Neural progenitor cell (in vitro differentiated cells): ENCODE measurements at regions not wholly inside any gene's neighbourhood (a gene's known extent, or its start where the extent isn't known, plus 50 kb on each side); places are given as distances from the start of the nearest gene placed in this dataset.

Experiments
- DNase-seq: peaks from one replicate; pipeline ENCODE4 v3.0.0-alpha.2; 2016; ENCODE audit warnings: low spot score
- H2AFZ ChIP-seq: fragments of 200-600 bp; sonication (generic); replicated peaks from 2 replicates; pipeline ENCODE4 v1.6.1; 2016; ENCODE audit warnings: antibody characterized with exemption
- H3F3A ChIP-seq: fragments of 200-600 bp; sonication (generic); 2 replicates; pipeline ENCODE4 v1.6.1; 2016; ENCODE audit warnings: antibody characterized with exemption, low read depth
- H3K27ac ChIP-seq: fragments of 200-600 bp; sonication (generic); 2 replicates; pipeline ENCODE4 v1.5.1; 2016; ENCODE audit warnings: mild to moderate bottlenecking
- H3K27me3 ChIP-seq: fragments of 200-600 bp; sonication (generic); 2 replicates; pipeline ENCODE4 v1.6.1; 2016; ENCODE audit warnings: mild to moderate bottlenecking, moderate library complexity
- H3K36me3 ChIP-seq: fragments of 200-600 bp; sonication (generic); 2 replicates; pipeline ENCODE4 v1.5.1; 2016
- H3K4me1 ChIP-seq: fragments of 200-600 bp; sonication (generic); 2 replicates; pipeline ENCODE4 v1.6.1; 2016; ENCODE audit warnings: mixed run types
- H3K4me2 ChIP-seq: fragments of 200-600 bp; sonication (generic); 2 replicates; pipeline ENCODE4 v1.6.1; 2016
- H3K4me3 ChIP-seq: fragments of 200-600 bp; sonication (generic); 2 replicates; pipeline ENCODE4 v1.5.1; 2016
- H3K79me2 ChIP-seq: fragments of 200-600 bp; sonication (generic); 2 replicates; pipeline ENCODE4 v1.6.1; 2016; ENCODE audit warnings: low read depth
- H3K9ac ChIP-seq: fragments of 200-600 bp; sonication (generic); 2 replicates; pipeline ENCODE4 v1.6.1; 2016
- H3K9me3 ChIP-seq: fragments of 200-600 bp; sonication (generic); 2 replicates; pipeline ENCODE4 v1.5.1; 2016; ENCODE audit warnings: low read depth
- H4K20me1 ChIP-seq: fragments of 200-600 bp; sonication (generic); 2 replicates; pipeline ENCODE4 v1.6.1; 2016; ENCODE audit warnings: low read depth
- H3K27ac Mint-ChIP-seq: 3 replicates; pipeline ENCODE4 v1.8.0; 2021; ENCODE audit warnings: mixed read lengths
- H3K27me3 Mint-ChIP-seq: 2 replicates; pipeline ENCODE4 v1.8.0; 2022; ENCODE audit warnings: low read depth, mild to moderate bottlenecking, inconsistent platforms, moderate library complexity, mixed read lengths; ENCODE audit not compliant: insufficient read depth
- H3K36me3 Mint-ChIP-seq: 3 replicates; pipeline ENCODE4 v1.8.0; 2021; ENCODE audit warnings: mixed read lengths
- H3K4me1 Mint-ChIP-seq: 3 replicates; pipeline ENCODE4 v1.8.0; 2021; ENCODE audit warnings: mixed read lengths
- H3K4me3 Mint-ChIP-seq: 3 replicates; pipeline ENCODE4 v1.8.0; 2021; ENCODE audit warnings: mild to moderate bottlenecking, moderate library complexity, mixed read lengths
- H3K9me3 Mint-ChIP-seq: 3 replicates; pipeline ENCODE4 v1.8.0; 2020; ENCODE audit warnings: mixed read lengths
- CTCF ChIP-seq: fragments of 200-600 bp; sonication (generic); IDR thresholded peaks from 2 replicates; pipeline ENCODE4 v1.5.1; 2017; ENCODE audit warnings: antibody characterized with exemption, mild to moderate bottlenecking
- EZH2 ChIP-seq: fragments of 200-600 bp; sonication (generic); IDR thresholded peaks from 2 replicates; pipeline ENCODE4 v1.6.1; 2017; ENCODE audit warnings: antibody characterized with exemption, mild to moderate bottlenecking, moderate library complexity
- EZH2phosphoT487 ChIP-seq: fragments of 200-600 bp; sonication (generic); IDR thresholded peaks from 2 replicates; pipeline ENCODE4 v1.6.1; 2017; ENCODE audit warnings: antibody characterized with exemption

DNA sequence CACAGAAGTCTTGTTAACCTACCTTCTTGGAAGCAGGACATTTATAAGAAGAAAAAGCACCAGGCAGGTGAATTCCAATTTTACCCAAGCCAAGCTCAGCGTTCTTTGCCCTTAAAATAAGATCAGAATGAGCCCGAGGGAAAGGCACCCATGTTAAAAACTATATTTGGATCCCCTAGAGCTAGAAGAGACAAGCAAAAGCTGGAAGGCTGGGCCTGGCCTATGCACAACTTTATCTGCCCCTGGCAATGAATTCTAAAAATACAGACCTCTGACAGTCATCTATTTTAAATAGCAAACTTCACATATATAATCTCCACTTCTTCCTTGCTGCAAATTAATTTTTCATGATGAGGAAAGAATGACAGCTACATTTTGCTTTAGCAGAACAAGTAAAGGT lies 180.9 kb downstream of the FGFR2 start:
- DNase-seq = no peak
- H3K79me2 ChIP-seq = no peaks in the 10 kb centered on the region
- H3K27me3 Mint-ChIP-seq = peaks cover 13% of the 10 kb centered on the region
- no peaks in the 10 kb centered on the region for H3F3A ChIP-seq
- no peak overlapping the region for H3K9ac ChIP-seq
- peaks cover 22% of the 10 kb centered on the region for H3K4me1 Mint-ChIP-seq
- no peak overlapping the region for H3K4me3 ChIP-seq
- no peak for TF ChIP-seq EZH2phosphoT487
- no peak for TF ChIP-seq EZH2
- no peak for TF ChIP-seq CTCF
- no peaks in the 10 kb centered on the region for H3K36me3 Mint-ChIP-seq
- H3K4me1 ChIP-seq = peaks cover 6% of the 10 kb centered on the region
- H3K9me3 Mint-ChIP-seq = peaks cover 21% of the 10 kb centered on the region
- no peak overlapping the region for H3K4me3 Mint-ChIP-seq
- no peaks in the 10 kb centered on the region for H3K27me3 ChIP-seq
- no peak overlapping the region for H3K27ac Mint-ChIP-seq
- no peak overlapping the region for H2AFZ ChIP-seq
- H3K9me3 ChIP-seq = no peaks in the 10 kb centered on the region
- no peak overlapping the region for H3K27ac ChIP-seq
- H4K20me1 ChIP-seq = no peaks in the 10 kb centered on the region
- no peaks in the 10 kb centered on the region for H3K36me3 ChIP-seq
- H3K4me2 ChIP-seq = no peak overlapping the region

DNA sequence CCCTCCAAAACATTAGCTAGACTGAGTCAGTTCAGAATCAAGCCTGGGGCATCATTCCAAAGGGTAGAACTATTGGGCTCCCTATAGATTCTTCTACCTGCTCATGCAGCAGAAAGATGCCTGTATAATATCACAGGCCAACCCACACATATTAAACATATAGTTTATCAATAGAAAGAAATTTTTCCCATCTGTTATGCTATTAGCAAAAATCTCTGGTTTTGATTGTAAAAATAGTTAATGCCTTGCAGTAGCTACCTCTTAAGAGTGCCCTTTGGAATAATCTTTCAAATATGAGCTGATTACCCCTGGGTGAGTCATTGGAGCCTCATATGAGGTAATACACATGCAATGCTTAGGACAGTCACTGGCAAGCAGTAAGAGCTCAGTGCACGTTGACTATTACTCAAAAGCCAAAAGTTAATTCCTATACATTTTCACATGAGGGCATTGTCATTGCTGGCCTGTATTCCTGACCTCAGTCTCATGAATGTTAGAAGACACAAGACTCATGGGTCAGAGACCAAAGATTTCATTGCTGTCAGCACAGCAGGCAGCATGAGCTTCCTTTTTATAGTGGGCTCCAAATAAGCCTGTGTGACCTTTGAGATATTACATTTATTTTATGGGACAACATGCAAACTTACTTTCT lies 180.0 kb downstream of the FGFR2 start:
- DNase-seq = no peak
- Histone ChIP-seq H3K4me3 (no peak overlapping the region), H3K27me3 (no peaks in the 10 kb centered on the region), H3K4me2 (no peak overlapping the region), H3K27ac (no peak overlapping the region), H3K9ac (no peak overlapping the region), H4K20me1 (no peaks in the 10 kb centered on the region), H3K9me3 (no peaks in the 10 kb centered on the region), H3K4me1 (peaks cover 6% of the 10 kb centered on the region), H3K36me3 (no peaks in the 10 kb centered on the region), H3F3A (no peaks in the 10 kb centered on the region), H3K79me2 (no peaks in the 10 kb centered on the region), H2AFZ (no peak overlapping the region)
- Mint-ChIP-seq H3K4me1 (peaks cover 22% of the 10 kb centered on the region), H3K27ac (no peak overlapping the region), H3K36me3 (no peaks in the 10 kb centered on the region), H3K9me3 (peaks cover 16% of the 10 kb centered on the region), H3K27me3 (peaks cover 10% of the 10 kb centered on the region), H3K4me3 (no peak overlapping the region)
- TF ChIP-seq EZH2 (no peak), CTCF (no peak), EZH2phosphoT487 (no peak)

- H3K4me3 ChIP-seq = no peak overlapping the region
- TF ChIP-seq EZH2 = no peak
- no peak for TF ChIP-seq CTCF
- TF ChIP-seq EZH2phosphoT487 = no peak
- no peak overlapping the region for H3K27ac ChIP-seq
- H3K9me3 ChIP-seq = no peaks in the 10 kb centered on the region
- Mint-ChIP-seq H3K27me3 (peaks cover 6% of the 10 kb centered on the region), H3K9me3 (peaks cover 10% of the 10 kb centered on the region), H3K27ac (no peak overlapping the region), H3K4me3 (no peak overlapping the region), H3K36me3 (no peaks in the 10 kb centered on the region), H3K4me1 (peaks cover 22% of the 10 kb centered on the region)
- H3K36me3 ChIP-seq = no peaks in the 10 kb centered on the region
- no peaks in the 10 kb centered on the region for H3F3A ChIP-seq
- no peak overlapping the region for H3K4me2 ChIP-seq
- H3K4me1 ChIP-seq = peaks cover 6% of the 10 kb centered on the region
- no peak overlapping the region for H3K9ac ChIP-seq
- no peaks in the 10 kb centered on the region for H4K20me1 ChIP-seq
- H3K79me2 ChIP-seq = no peaks in the 10 kb centered on the region
- no peak for DNase-seq
- no peaks in the 10 kb centered on the region for H3K27me3 ChIP-seq
- no peak overlapping the region for H2AFZ ChIP-seq
These were observed 178.2 kb downstream of the FGFR2 start for GRCh38 chr10:121420006-121420405.
